HG03103 (cell line): ENCODE measurements at regions not wholly inside any gene's neighbourhood (a gene's known extent, or its start where the extent isn't known, plus 50 kb on each side); places are given as distances from the start of the nearest gene placed in this dataset.
"Not testable (repeated sequence)": the region's sequence is repeated elsewhere in the genome, so short reads cannot be mapped to it uniquely, and the experiment has no call there.

ENCODE experiments used
- ATAC-seq: cut with Tn5 transposase; IDR thresholded peaks from one replicate; pipeline ENCODE4 v1.9.1; 2021; ENCODE audit warnings: low read depth; ENCODE audit not compliant: unreplicated experiment

GRCh38 chr13:80498433-80498832 is 157.5 kb upstream of the SPRY2 start:
- ATAC-seq = no peak

GRCh38 chr13:80497978-80498377 is 157.1 kb upstream of the SPRY2 start:
- ATAC-seq = no peak

GRCh38 chr13:80497439-80497838 is 156.5 kb upstream of the SPRY2 start:
- no peak for ATAC-seq

- no peak for ATAC-seq
Observed at GRCh38 chr13:80496721-80497397, 155.9 kb upstream of the SPRY2 start.

- ATAC-seq = not testable (repeated sequence)
Observed at GRCh38 chr13:80490491-80490943, 149.6 kb upstream of the SPRY2 start.

GRCh38 chr13:80486402-80486801 is 145.5 kb upstream of the SPRY2 start:
- ATAC-seq = no peak

- ATAC-seq = no peak
Observed at GRCh38 chr13:80483157-80483556, 142.2 kb upstream of the SPRY2 start.

- ATAC-seq = no peak
Observed at GRCh38 chr13:80481588-80481987, 140.7 kb upstream of the SPRY2 start.

- ATAC-seq = no peak
Observed at GRCh38 chr13:80477661-80478443, 136.9 kb upstream of the SPRY2 start.

GRCh38 chr13:80476953-80477352 is 136.0 kb upstream of the SPRY2 start:
- ATAC-seq = no peak

- ATAC-seq = no peak
Observed at GRCh38 chr13:80475718-80476117, 134.8 kb upstream of the SPRY2 start.

GRCh38 chr13:80473695-80474094 is 132.8 kb upstream of the SPRY2 start:
- ATAC-seq = no peak

GRCh38 chr13:80469853-80470381 is 129.0 kb upstream of the SPRY2 start:
- ATAC-seq = no peak

GRCh38 chr13:80469105-80469852 is 128.4 kb upstream of the SPRY2 start:
- no peak for ATAC-seq

- no peak for ATAC-seq
Observed at GRCh38 chr13:80465321-80465720, 124.4 kb upstream of the SPRY2 start.

GRCh38 chr13:80463673-80464352 is 122.9 kb upstream of the SPRY2 start:
- no peak for ATAC-seq

- no peak for ATAC-seq
Observed at GRCh38 chr13:80462567-80462966, 121.6 kb upstream of the SPRY2 start.

- no peak for ATAC-seq
Observed at GRCh38 chr13:80462037-80462436, 121.1 kb upstream of the SPRY2 start.

- ATAC-seq = no peak
Observed at GRCh38 chr13:80458543-80458942, 117.6 kb upstream of the SPRY2 start.

GRCh38 chr13:80454245-80454644 is 113.3 kb upstream of the SPRY2 start:
- ATAC-seq = no peak
